GM12878 (cell line): ENCODE measurements at regions not wholly inside any gene's neighbourhood (a gene's known extent, or its start where the extent isn't known, plus 50 kb on each side); places are given as distances from the start of the nearest gene placed in this dataset.

Source experiments
- CTCF ChIP-seq, 3 experiments: IDR thresholded peaks in 2 of 3; conservative IDR thresholded peaks in 1 of 3; 2 replicates each; pipeline ENCODE4 v1.5.1; 2011; ENCODE audit warnings: low read depth in 3 of 3, low read length in 3 of 3, mild to moderate bottlenecking in 3 of 3, control low read depth in 2 of 3, moderate library complexity in 2 of 3, inconsistent platforms in 1 of 3, mixed read lengths in 1 of 3; ENCODE audit not compliant: control insufficient read depth in 2 of 3, insufficient read depth in 1 of 3; ENCODE audit errors: extremely low read depth in 1 of 3
- HDAC6 ChIP-seq: fragments of 200-600 bp; sonication (generic); IDR thresholded peaks from one replicate; pipeline ENCODE4 v1.8.0; 2017; ENCODE audit warnings: antibody characterized with exemption; ENCODE audit not compliant: unreplicated experiment
- MTA3 ChIP-seq: IDR thresholded peaks from 2 replicates; pipeline ENCODE4 v1.6.1; 2012; ENCODE audit warnings: low read length, inconsistent platforms, borderline replicate concordance
- NRF1 ChIP-seq: conservative IDR thresholded peaks from 2 replicates; pipeline ENCODE4 v1.6.1; 2011; ENCODE audit warnings: mild to moderate bottlenecking, low read depth, low read length, improper control_type of control experiment
- POLR2A ChIP-seq: IDR thresholded peaks from 2 replicates; pipeline ENCODE4 v1.6.1; 2011; ENCODE audit warnings: low read depth, mild to moderate bottlenecking, low read length
- SIN3A ChIP-seq: IDR thresholded peaks from 2 replicates; pipeline ENCODE4 v1.6.1; 2012; ENCODE audit warnings: low read depth, low read length, improper control_type of control experiment

- TF ChIP-seq CTCF (IDR thresholded peaks at IDR 0.05 in 2 of 3, conservative IDR thresholded peaks at IDR 0.05 in 1 of 3; ENCODE audit: control insufficient read depth in 2 of 3, extremely low read depth in 1 of 3, insufficient read depth in 1 of 3, low read depth in 3 of 3, low read length in 3 of 3) (no peak), POLR2A (no peak), SIN3A (no peak), HDAC6 (no peak), NRF1 (no peak), MTA3 (no peak)
Observed at GRCh38 chr9:71254592-71255277, 133.3 kb upstream of the TRPM3 start.
